BLaER1 treated with 17β-estradiol and CSF1 and Interleukin-3, amounts not matched to agents 10 nM and 100 nM (cell line): ENCODE measurements at regions not wholly inside any gene's neighbourhood (a gene's known extent, or its start where the extent isn't known, plus 50 kb on each side); places are given as distances from the start of the nearest gene placed in this dataset.

Experiments used
- H3K27ac ChIP-seq, 11 experiments: shearing (Covaris generic); formaldehyde crosslinking; 2 replicates each; pipeline ENCODE4 v1.8.1; 2022
- H3K27me3 ChIP-seq, 11 experiments: shearing (Covaris generic); formaldehyde crosslinking; 2 replicates each; pipeline ENCODE4 v1.8.1; 2022
- H3K36me3 ChIP-seq, 11 experiments: shearing (Covaris generic); formaldehyde crosslinking; 2 replicates each; pipeline ENCODE4 v1.8.1; 2022
- H3K4me1 ChIP-seq, 10 experiments: shearing (Covaris generic); formaldehyde crosslinking; 2 replicates each; pipeline ENCODE4 v1.8.1; 2022
- H3K4me2 ChIP-seq, 11 experiments: shearing (Covaris generic); formaldehyde crosslinking; 2 replicates each; pipeline ENCODE4 v1.8.1; 2022
- H3K4me3 ChIP-seq, 10 experiments: shearing (Covaris generic); formaldehyde crosslinking; 2 replicates each; pipeline ENCODE4 v1.8.1; 2022
- H3K9ac ChIP-seq, 11 experiments: shearing (Covaris generic); formaldehyde crosslinking; 2 replicates each; pipeline ENCODE4 v1.8.1; 2022
- H3K9me3 ChIP-seq, 11 experiments: shearing (Covaris generic); formaldehyde crosslinking; replicated peaks in 1 of 11; 2 replicates each; pipeline ENCODE4 v1.8.1; 2022
- H4K20me1 ChIP-seq, 11 experiments: shearing (Covaris generic); formaldehyde crosslinking; 2 replicates each; pipeline ENCODE4 v1.8.1; 2022
- Cebpa-rat ChIP-seq, 11 experiments: shearing (Covaris generic); IDR thresholded peaks; 2 replicates each; pipeline ENCODE4 v1.8.1; 2022

DNA sequence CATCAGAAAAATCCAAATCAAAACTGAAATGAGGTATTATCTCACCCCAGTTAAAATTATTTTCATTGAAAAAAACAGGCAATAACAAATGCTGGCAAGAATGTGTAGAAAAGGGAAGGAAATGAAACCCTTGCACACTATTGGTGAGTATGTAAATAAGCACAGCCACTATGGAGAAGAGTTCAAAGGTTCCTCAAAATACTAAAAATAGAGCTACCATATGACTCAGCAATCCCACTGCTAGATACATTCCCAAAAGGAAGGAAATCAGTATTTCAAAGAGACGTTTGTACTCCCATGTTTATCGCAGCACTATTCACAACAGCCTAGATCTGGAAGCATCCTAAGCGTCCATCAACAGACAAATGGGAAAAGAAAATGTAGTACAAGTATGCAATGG is 932.4 kb downstream of the PCDH18 start:
- Histone ChIP-seq H3K27me3 (no peaks in the 10 kb centered on the region), H3K9me3 (peaks cover 0 to 25% (median 6%) of the 10 kb centered on the region in 11 experiments; a peak in 12 of 22 replicates), H3K27ac (peak overlapping the region in 1 of 11 experiments; percentile 30; a peak in 1 of 22 replicates), H3K4me2 (peak overlapping the region in 2 of 11 experiments; percentile 36 to 40; a peak in 1 of 22 replicates), H4K20me1 (no peaks in the 10 kb centered on the region), H3K9ac (no peak overlapping the region), H3K4me3 (no peak overlapping the region), H3K4me1 (peaks cover 0 to 25% (median 0%) of the 10 kb centered on the region in 10 experiments; a peak in 6 of 20 replicates), H3K36me3 (no peaks in the 10 kb centered on the region)
- TF ChIP-seq Cebpa-rat (IDR thresholded peaks at IDR 0.05): no peak

DNA sequence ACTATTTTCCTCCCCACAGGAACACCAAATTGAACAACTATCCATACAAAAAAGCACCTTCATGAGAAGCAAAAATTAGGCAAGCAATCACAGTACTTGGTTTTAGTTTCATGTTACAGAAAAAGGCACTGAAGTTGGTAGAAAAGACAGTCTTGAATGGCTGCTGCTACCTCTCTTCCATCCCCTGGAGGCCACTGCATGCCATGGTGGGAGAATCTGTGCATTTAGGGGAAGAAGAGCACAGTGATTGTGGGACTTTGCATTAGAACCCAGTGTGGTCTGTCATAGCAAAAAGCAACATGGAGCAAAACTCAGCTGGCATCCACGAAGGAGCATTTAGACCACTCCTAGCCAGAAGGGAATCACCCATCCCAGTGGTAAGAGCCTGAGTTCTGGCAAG is 941.9 kb downstream of the PCDH18 start:
- Histone ChIP-seq H3K4me2 (no peak overlapping the region), H3K9me3 (peaks cover 0 to 12% (median 6%) of the 10 kb centered on the region in 11 experiments; a peak in 9 of 22 replicates), H3K36me3 (no peaks in the 10 kb centered on the region), H3K4me1 (no peaks in the 10 kb centered on the region), H3K27ac (no peak overlapping the region), H4K20me1 (no peaks in the 10 kb centered on the region), H3K27me3 (no peaks in the 10 kb centered on the region), H3K4me3 (no peak overlapping the region), H3K9ac (no peak overlapping the region)
- no peak for TF ChIP-seq Cebpa-rat (IDR thresholded peaks at IDR 0.05)

DNA sequence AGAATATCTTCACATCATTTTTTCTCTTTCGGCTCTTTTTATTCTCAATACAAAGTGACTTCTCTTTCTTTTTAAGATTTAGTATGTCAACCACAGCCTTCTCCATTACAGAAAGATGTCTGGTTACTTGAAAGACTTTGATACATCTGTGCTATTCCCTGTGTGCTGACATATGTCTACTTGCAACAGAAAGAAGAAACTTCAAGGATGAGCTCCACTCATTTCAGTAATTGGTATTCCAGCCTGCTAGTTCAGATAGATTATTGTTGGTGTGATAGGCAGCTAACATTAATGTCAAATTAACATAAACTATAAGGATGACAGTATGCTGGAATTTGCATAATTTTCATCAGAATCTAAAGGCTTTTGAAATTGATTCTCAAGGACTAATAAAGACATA is 948.7 kb downstream of the PCDH18 start:
- Histone ChIP-seq H3K27me3 (no peaks in the 10 kb centered on the region), H3K4me3 (no peak overlapping the region), H3K4me2 (no peak overlapping the region), H3K27ac (no peak overlapping the region), H3K9ac (no peak overlapping the region), H3K9me3 (no peaks in the 10 kb centered on the region), H3K36me3 (no peaks in the 10 kb centered on the region), H3K4me1 (no peaks in the 10 kb centered on the region), H4K20me1 (no peaks in the 10 kb centered on the region)
- no peak for TF ChIP-seq Cebpa-rat (IDR thresholded peaks at IDR 0.05)

DNA sequence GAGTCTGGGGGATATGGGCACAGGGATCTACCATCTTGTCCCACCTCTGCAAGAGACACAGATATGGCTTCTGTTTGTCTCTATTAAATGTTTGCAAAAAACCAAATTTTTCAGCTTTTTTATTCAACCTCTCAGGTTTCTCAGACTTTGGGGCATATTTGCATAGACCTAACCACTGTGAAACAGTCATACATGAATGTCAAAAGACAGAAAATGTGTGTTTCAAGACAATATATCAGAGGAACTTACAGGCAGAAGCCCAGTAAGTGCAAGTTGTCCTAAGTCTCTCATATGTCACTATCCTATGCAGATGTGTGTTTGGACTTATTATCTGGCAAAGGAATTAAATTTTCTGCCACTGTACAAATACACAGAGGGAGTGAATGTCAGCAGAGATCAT is 951.2 kb downstream of the PCDH18 start:
- H3K9me3 ChIP-seq: no peaks in the 10 kb centered on the region
- no peak for TF ChIP-seq Cebpa-rat (IDR thresholded peaks at IDR 0.05)
- no peaks in the 10 kb centered on the region for H4K20me1 ChIP-seq

DNA sequence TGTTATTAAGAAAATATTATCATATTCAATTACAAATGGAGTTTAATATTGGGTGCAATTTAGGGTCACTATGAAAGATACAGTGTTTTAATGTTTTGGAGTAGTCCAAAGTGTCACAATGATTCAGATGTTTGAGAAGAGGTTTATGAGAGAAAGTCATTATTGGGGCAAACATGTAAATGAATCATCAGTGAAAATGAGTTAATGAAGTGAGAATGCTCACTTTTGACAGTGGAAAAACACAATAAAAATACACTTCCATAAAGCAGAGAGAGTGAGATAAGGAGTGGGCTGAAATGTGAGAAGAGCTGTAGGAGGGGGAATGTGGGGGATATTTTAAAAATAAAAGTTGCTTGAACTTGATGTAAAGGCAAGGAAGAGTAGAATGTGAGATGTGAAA is 957.1 kb downstream of the PCDH18 start:
- Histone ChIP-seq H4K20me1 (no peaks in the 10 kb centered on the region), H3K4me1 (no peaks in the 10 kb centered on the region), H3K36me3 (no peaks in the 10 kb centered on the region), H3K27ac (no peak overlapping the region), H3K9ac (no peak overlapping the region), H3K27me3 (no peaks in the 10 kb centered on the region), H3K4me3 (no peak overlapping the region), H3K4me2 (no peak overlapping the region), H3K9me3 (no peaks in the 10 kb centered on the region)
- TF ChIP-seq Cebpa-rat (IDR thresholded peaks at IDR 0.05): no peak

More for the DNA sequence above, 951.2 kb downstream of the PCDH18 start:
- Histone ChIP-seq H3K4me2 (no peak overlapping the region), H3K27me3 (no peaks in the 10 kb centered on the region), H3K9ac (no peak overlapping the region), H3K36me3 (no peaks in the 10 kb centered on the region), H3K4me1 (no peaks in the 10 kb centered on the region), H3K4me3 (no peak overlapping the region), H3K27ac (no peak overlapping the region)

DNA sequence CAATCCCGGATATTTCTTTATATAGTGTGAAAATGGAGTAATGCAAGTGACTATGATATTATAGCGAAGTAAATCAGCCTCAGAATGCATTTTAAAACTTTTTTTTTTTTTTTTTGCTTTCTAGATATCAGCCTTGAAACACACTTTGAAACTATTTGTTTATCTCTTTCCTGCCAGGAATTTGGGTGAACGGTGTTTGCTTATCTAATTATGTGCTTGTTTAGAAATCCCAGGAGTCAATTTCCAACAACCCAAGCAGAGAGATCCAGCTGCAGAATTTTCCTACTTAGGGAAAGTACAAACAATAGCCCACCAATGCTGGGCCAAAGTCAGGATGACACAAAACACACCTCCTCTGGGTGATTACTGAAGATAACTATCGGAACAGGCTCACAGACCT is 958.8 kb downstream of the PCDH18 start:
- Histone ChIP-seq H3K36me3 (no peaks in the 10 kb centered on the region), H4K20me1 (no peaks in the 10 kb centered on the region), H3K9ac (no peak overlapping the region), H3K4me2 (no peak overlapping the region), H3K9me3 (no peaks in the 10 kb centered on the region), H3K27ac (no peak overlapping the region), H3K4me1 (no peaks in the 10 kb centered on the region), H3K4me3 (no peak overlapping the region), H3K27me3 (no peaks in the 10 kb centered on the region)
- TF ChIP-seq Cebpa-rat (IDR thresholded peaks at IDR 0.05): no peak

DNA sequence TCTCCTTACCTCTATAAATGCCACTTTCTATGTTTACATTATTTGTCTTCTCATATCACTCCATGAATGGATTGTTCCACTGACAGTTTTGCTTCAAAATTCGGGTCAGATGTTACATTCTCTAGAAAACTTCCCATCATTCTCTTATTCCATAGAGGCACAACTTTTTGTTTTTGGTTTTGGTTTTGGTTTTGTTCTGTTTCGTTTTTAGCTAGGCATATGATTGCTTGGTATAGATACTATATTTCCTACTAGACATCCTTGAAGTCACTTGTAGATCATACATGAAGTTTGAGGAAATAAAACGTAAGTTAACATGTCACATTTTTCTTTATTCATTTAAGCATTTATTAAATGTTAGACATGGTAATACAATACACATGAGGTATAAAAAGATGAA is 961.0 kb downstream of the PCDH18 start:
- no peak for TF ChIP-seq Cebpa-rat (IDR thresholded peaks at IDR 0.05)
- Histone ChIP-seq H3K4me3 (no peak overlapping the region), H3K27me3 (no peaks in the 10 kb centered on the region), H3K4me1 (no peaks in the 10 kb centered on the region), H4K20me1 (no peaks in the 10 kb centered on the region), H3K36me3 (no peaks in the 10 kb centered on the region), H3K27ac (no peak overlapping the region), H3K4me2 (no peak overlapping the region), H3K9me3 (no peaks in the 10 kb centered on the region), H3K9ac (no peak overlapping the region)

DNA sequence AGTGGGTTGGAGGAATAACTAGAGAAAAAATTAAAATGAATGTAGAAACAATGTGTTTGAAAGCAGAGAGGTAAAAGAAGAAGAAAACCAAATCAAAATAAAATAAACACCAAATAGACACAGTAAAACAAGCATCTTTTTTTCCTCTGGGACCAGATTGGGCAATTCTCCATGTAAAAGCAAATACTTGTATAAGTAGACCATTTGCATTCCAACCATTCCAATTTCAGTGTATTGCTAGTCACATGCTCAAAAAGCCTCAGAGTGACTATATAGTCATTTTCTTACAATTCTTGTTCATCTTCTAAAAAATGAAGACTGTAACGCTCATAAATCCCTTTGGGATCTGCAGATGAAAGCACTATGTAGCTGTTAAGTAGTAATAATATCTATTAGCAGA is 969.5 kb downstream of the PCDH18 start:
- H3K4me1 ChIP-seq: no peaks in the 10 kb centered on the region
- TF ChIP-seq Cebpa-rat (IDR thresholded peaks at IDR 0.05): no peak

DNA sequence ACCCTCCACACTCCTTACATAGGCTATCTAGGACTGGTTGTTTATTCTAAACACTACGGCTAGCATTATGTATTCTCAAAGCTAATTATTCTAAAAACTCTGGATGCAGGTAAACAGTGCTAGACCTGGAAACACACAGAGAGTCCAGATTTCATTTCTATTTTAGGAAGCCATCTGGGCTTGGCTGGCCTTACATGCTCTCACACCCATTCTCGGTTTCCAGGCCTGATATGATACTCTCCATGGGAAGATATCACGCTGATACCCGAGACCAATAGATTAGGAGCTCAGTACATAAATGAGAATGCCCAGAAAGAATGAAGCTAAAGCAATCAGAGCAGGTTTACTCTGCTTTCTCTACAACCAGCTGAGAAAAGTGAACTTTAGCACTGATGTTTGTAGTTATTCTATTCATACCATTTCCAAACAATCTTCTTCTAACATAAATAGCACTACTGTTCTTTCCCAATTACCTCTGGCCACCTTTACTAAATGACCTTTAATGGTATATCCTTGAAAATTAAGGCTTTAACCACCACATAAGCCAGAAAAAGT is 973.3 kb downstream of the PCDH18 start:
- no peaks in the 10 kb centered on the region for H4K20me1 ChIP-seq
- H3K36me3 ChIP-seq: no peaks in the 10 kb centered on the region
- H3K9ac ChIP-seq: no peak overlapping the region
- H3K4me3 ChIP-seq: no peak overlapping the region
- no peak overlapping the region for H3K27ac ChIP-seq
- H3K4me1 ChIP-seq: no peaks in the 10 kb centered on the region
- no peaks in the 10 kb centered on the region for H3K27me3 ChIP-seq
- no peak overlapping the region for H3K4me2 ChIP-seq
- TF ChIP-seq Cebpa-rat (IDR thresholded peaks at IDR 0.05): no peak
- H3K9me3 ChIP-seq: no peaks in the 10 kb centered on the region

More for the DNA sequence above, 969.5 kb downstream of the PCDH18 start:
- no peak overlapping the region for H3K27ac ChIP-seq
- no peak overlapping the region for H3K4me3 ChIP-seq
- H3K9me3 ChIP-seq: no peaks in the 10 kb centered on the region
- H4K20me1 ChIP-seq: no peaks in the 10 kb centered on the region
- no peaks in the 10 kb centered on the region for H3K27me3 ChIP-seq
- no peak overlapping the region for H3K4me2 ChIP-seq
- no peaks in the 10 kb centered on the region for H3K36me3 ChIP-seq
- H3K9ac ChIP-seq: no peak overlapping the region

DNA sequence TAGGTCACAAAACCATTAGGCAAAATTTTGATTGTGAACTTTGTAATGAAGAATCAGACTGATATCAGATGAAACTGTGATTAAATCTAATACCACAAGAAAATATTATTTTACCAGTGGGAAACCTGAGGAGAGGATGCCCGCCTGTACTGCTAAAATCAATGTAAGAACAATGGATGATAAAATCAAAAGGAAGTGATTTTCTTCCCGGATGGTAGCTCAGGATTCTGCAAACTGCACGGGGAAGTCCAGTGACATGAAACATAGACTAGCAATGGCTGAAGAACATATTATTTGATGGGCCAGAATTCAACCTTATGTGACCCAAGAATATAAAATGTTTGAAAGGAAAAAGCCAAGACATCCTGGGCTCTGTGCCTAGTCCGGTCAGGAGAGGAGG is 974.9 kb downstream of the PCDH18 start:
- Histone ChIP-seq H3K4me2 (no peak overlapping the region), H3K9me3 (no peaks in the 10 kb centered on the region), H3K36me3 (no peaks in the 10 kb centered on the region), H3K4me1 (no peaks in the 10 kb centered on the region), H3K27me3 (no peaks in the 10 kb centered on the region), H4K20me1 (no peaks in the 10 kb centered on the region), H3K9ac (no peak overlapping the region), H3K4me3 (no peak overlapping the region), H3K27ac (no peak overlapping the region)
- TF ChIP-seq Cebpa-rat (IDR thresholded peaks at IDR 0.05): no peak
